CD14-positive monocyte (primary cell): ENCODE measurements at regions not wholly inside any gene's neighbourhood (a gene's known extent, or its start where the extent isn't known, plus 50 kb on each side); places are given as distances from the start of the nearest gene placed in this dataset.

Experiments used
- DNase-seq, 3 donors: peaks; one replicate each; pipeline ENCODE4 v3.0.0-alpha.2; 2011 to 2022
- H2AFZ ChIP-seq: 2 replicates; pipeline ENCODE4 v1.6.0; 2012; ENCODE audit warnings: mild to moderate bottlenecking, low read depth, low read length, inconsistent platforms; ENCODE audit not compliant: insufficient read depth, poor library complexity, severe bottlenecking
- H3K27ac ChIP-seq, 2 donors: 1 replicate in 1 of 2; 2 replicates in 1 of 2; pipeline ENCODE4 v1.5.1; 2012 to 2013; ENCODE audit warnings: low read length in 2 of 2, control low read depth in 1 of 2, inconsistent platforms in 1 of 2, low read depth in 1 of 2, mild to moderate bottlenecking in 1 of 2
- H3K27me3 ChIP-seq, 2 donors: one replicate each; pipeline versions ENCODE4 v1.6.0 to v1.6.1; 2011 to 2013; ENCODE audit warnings: low read length in 2 of 2; ENCODE audit not compliant: control insufficient read depth in 2 of 2, insufficient read depth in 2 of 2
- H3K36me3 ChIP-seq, 2 donors: replicated peaks in 1 of 2; 1 replicate in 1 of 2; 2 replicates in 1 of 2; pipeline versions ENCODE4 v1.5.1 to v1.6.1; 2012 to 2013; ENCODE audit warnings: low read length in 2 of 2, control low read depth in 1 of 2, inconsistent platforms in 1 of 2, mild to moderate bottlenecking in 1 of 2; ENCODE audit not compliant: insufficient read depth in 2 of 2, control insufficient read depth in 1 of 2
- H3K4me1 ChIP-seq, 2 donors: 1 replicate in 1 of 2; 2 replicates in 1 of 2; pipeline versions ENCODE4 v1.5.1 to v1.6.1; 2012 to 2013; ENCODE audit warnings: low read length in 2 of 2, control low read depth in 1 of 2, inconsistent platforms in 1 of 2, mild to moderate bottlenecking in 1 of 2, moderate library complexity in 1 of 2; ENCODE audit not compliant: insufficient read depth in 2 of 2, control insufficient read depth in 1 of 2
- H3K4me2 ChIP-seq: replicated peaks from 2 replicates; pipeline ENCODE3; 2012; ENCODE audit warnings: low read length, moderate library complexity, mild to moderate bottlenecking; ENCODE audit not compliant: poor library complexity, severe bottlenecking; ENCODE audit errors: extremely low read depth
- H3K4me3 ChIP-seq, 3 experiments: fragments of 200-600 bp in 1 of 3; sonication (generic) in 1 of 3; replicated peaks in 1 of 3; 1 replicate in 2 of 3; 2 replicates in 1 of 3; pipeline ENCODE4 v1.5.1; 2011 to 2013; ENCODE audit warnings: low read length in 3 of 3, mild to moderate bottlenecking in 3 of 3, control low read depth in 2 of 3, low read depth in 2 of 3, inconsistent platforms in 1 of 3, moderate library complexity in 1 of 3
- H3K79me2 ChIP-seq: 2 replicates; pipeline ENCODE4 v1.6.0; 2012; ENCODE audit warnings: mild to moderate bottlenecking, control low read depth, inconsistent platforms, low read length, moderate library complexity; ENCODE audit not compliant: insufficient read depth
- H3K9ac ChIP-seq: 2 replicates; pipeline ENCODE4 v1.6.0; 2017; ENCODE audit warnings: low read length, mild to moderate bottlenecking; ENCODE audit not compliant: insufficient read depth, poor library complexity, severe bottlenecking
- H3K9me3 ChIP-seq, 2 donors: replicated peaks in 1 of 2; 1 replicate in 1 of 2; 2 replicates in 1 of 2; pipeline versions ENCODE4 v1.5.1 to v1.6.1; 2012 to 2013; ENCODE audit warnings: low read length in 2 of 2, control low read depth in 1 of 2; ENCODE audit not compliant: control insufficient read depth in 1 of 2, insufficient read depth in 1 of 2
- H4K20me1 ChIP-seq: 2 replicates; pipeline ENCODE4 v1.6.0; 2012; ENCODE audit warnings: mild to moderate bottlenecking, low read length, control low read depth, moderate library complexity; ENCODE audit not compliant: insufficient read depth
- H3K27ac Mint-ChIP-seq, 7 donors: one replicate each; pipeline ENCODE4 v1.8.0; 2020; ENCODE audit warnings: mild to moderate bottlenecking in 7 of 7, mixed read lengths in 7 of 7, moderate library complexity in 6 of 7, inconsistent platforms in 2 of 7
- H3K27me3 Mint-ChIP-seq, 3 donors: one replicate each; pipeline ENCODE4 v1.8.0; 2021 to 2022; ENCODE audit warnings: low read depth in 3 of 3, mild to moderate bottlenecking in 3 of 3, mixed read lengths in 3 of 3, moderate library complexity in 3 of 3, inconsistent platforms in 1 of 3
- H3K36me3 Mint-ChIP-seq, 2 donors: one replicate each; pipeline ENCODE4 v1.8.0; 2020; ENCODE audit warnings: mixed read lengths in 2 of 2, inconsistent platforms in 1 of 2, mild to moderate bottlenecking in 1 of 2
- H3K4me1 Mint-ChIP-seq: one replicate; pipeline ENCODE4 v1.8.0; 2020; ENCODE audit warnings: mild to moderate bottlenecking, mixed read lengths
- H3K4me3 Mint-ChIP-seq, 2 donors: one replicate each; pipeline ENCODE4 v1.8.0; 2020; ENCODE audit warnings: mild to moderate bottlenecking in 2 of 2, mixed read lengths in 2 of 2, moderate library complexity in 1 of 2
- H3K9me3 Mint-ChIP-seq, 7 donors: one replicate each; pipeline ENCODE4 v1.8.0; 2020 to 2022; ENCODE audit warnings: mixed read lengths in 7 of 7, mild to moderate bottlenecking in 6 of 7, moderate library complexity in 6 of 7, inconsistent platforms in 2 of 7
- WGBS: methylation state at CpG from one replicate; pipeline ENCODE4 v1.1.5; 2013; ENCODE audit warnings: missing lambda C conversion rate; ENCODE audit not compliant: insufficient coverage; 5-methylcytosine and 5-hydroxymethylcytosine counted together
- intact Hi-C, 2 donors: fragments of 100-400 bp; cut with micrococcal nuclease; formaldehyde crosslinking; loops; one replicate each; pipeline versions ENCODE4 v1.15.0 to v1.15.1; 2023
- TF ChIP-seq, protein P1 (sequence below): fragments of 200-600 bp; IDR thresholded peaks from one replicate; pipeline ENCODE4 v1.8.0; 2022; ENCODE audit warnings: antibody characterized with exemption, mild to moderate bottlenecking

DNA sequence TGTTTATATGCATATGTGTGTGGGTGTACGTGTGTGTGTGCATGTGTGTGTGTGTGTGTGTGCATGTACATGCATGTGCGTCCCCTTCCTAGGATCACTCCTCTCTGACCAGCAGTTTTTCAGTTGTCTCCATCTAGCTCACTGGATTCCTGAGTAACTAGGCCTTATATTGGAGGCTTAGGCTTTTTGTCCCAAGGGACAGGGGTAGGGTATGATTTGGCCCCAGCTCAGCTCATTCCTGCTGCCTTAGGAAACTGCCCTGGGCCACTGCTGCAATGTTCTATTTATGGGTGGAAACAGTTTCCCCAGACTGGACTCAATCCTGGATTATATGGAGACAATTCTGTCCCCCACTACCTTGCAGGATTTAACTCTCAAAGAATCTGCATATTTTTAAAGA lies 68.8 kb upstream of the SDK1 start:
- WGBS: no CpG with 5 or more reads among the region's 2 CpGs
- intact Hi-C loops: no loop called here
- Histone ChIP-seq H2AFZ (no peak overlapping the region), H3K4me2 (no peak overlapping the region), H3K4me1 (no peaks in the 10 kb centered on the region), H4K20me1 (no peaks in the 10 kb centered on the region), H3K9ac (no peak overlapping the region), H3K36me3 (no peaks in the 10 kb centered on the region), H3K27me3 (no peaks in the 10 kb centered on the region), H3K4me3 (no peak overlapping the region), H3K9me3 (peaks cover 0 to 13% of the 10 kb centered on the region in 2 donors), H3K27ac (no peak overlapping the region), H3K79me2 (no peaks in the 10 kb centered on the region)
- H3K27me3 Mint-ChIP-seq: peaks cover 0 to 2% (median 1%) of the 10 kb centered on the region in 3 donors
- no peak overlapping the region for H3K27ac Mint-ChIP-seq
- no peak for DNase-seq
- H3K4me1 Mint-ChIP-seq: peaks cover 4% of the 10 kb centered on the region
- H3K4me3 Mint-ChIP-seq: no peak overlapping the region
- no peaks in the 10 kb centered on the region for H3K36me3 Mint-ChIP-seq
- TF ChIP-seq, protein P1, sequence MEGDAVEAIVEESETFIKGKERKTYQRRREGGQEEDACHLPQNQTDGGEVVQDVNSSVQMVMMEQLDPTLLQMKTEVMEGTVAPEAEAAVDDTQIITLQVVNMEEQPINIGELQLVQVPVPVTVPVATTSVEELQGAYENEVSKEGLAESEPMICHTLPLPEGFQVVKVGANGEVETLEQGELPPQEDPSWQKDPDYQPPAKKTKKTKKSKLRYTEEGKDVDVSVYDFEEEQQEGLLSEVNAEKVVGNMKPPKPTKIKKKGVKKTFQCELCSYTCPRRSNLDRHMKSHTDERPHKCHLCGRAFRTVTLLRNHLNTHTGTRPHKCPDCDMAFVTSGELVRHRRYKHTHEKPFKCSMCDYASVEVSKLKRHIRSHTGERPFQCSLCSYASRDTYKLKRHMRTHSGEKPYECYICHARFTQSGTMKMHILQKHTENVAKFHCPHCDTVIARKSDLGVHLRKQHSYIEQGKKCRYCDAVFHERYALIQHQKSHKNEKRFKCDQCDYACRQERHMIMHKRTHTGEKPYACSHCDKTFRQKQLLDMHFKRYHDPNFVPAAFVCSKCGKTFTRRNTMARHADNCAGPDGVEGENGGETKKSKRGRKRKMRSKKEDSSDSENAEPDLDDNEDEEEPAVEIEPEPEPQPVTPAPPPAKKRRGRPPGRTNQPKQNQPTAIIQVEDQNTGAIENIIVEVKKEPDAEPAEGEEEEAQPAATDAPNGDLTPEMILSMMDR: no peak
- H3K9me3 Mint-ChIP-seq: peaks cover 9 to 28% (median 13%) of the 10 kb centered on the region in 7 donors

DNA sequence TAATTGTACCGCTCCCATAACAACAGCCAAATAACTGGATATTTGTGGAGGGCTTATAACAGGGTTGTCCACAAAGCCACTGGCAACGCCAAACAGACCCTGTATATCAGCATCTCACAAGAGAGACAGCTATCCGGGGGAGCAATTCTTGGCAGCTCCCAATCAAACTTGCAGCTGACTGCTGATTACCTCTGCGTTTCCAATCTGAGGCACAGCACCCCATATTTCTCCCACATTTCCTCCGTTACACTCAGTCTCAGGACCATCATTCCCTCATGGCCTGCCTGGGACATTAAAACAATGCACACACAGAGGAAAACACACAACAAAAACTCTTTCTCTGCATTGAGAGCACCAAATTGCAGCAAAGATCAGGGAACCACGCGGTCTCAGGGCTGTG lies 67.8 kb upstream of the SDK1 start:
- H3K27ac Mint-ChIP-seq: peak overlapping the region in 1 of 7 donors; percentile 43
- H3K27me3 Mint-ChIP-seq: peaks cover 0 to 2% (median 1%) of the 10 kb centered on the region in 3 donors
- no peaks in the 10 kb centered on the region for H3K36me3 Mint-ChIP-seq
- H3K4me3 ChIP-seq: no peak overlapping the region
- TF ChIP-seq, protein P1: no peak
- no peak overlapping the region for H3K4me3 Mint-ChIP-seq
- no peak overlapping the region for H3K9ac ChIP-seq
- H3K4me1 ChIP-seq: no peaks in the 10 kb centered on the region
- H3K79me2 ChIP-seq: no peaks in the 10 kb centered on the region
- no peak overlapping the region for H3K4me2 ChIP-seq
- H3K36me3 ChIP-seq: no peaks in the 10 kb centered on the region
- no peaks in the 10 kb centered on the region for H3K27me3 ChIP-seq
- DNase-seq: no peak
- H3K9me3 Mint-ChIP-seq: peaks cover 13 to 33% (median 16%) of the 10 kb centered on the region in 7 donors
- 98% methylated on average over 4 of the region's 7 CpGs for WGBS
- H3K4me1 Mint-ChIP-seq: peaks cover under 1% of the 10 kb centered on the region
- peaks cover 0 to 13% of the 10 kb centered on the region in 2 donors for H3K9me3 ChIP-seq
- intact Hi-C loops: no loop called here
- no peak overlapping the region for H2AFZ ChIP-seq
- H4K20me1 ChIP-seq: no peaks in the 10 kb centered on the region
- no peak overlapping the region for H3K27ac ChIP-seq
